ENCODE measurements at regions not wholly inside any gene's neighbourhood (a gene's known extent, or its start where the extent isn't known, plus 50 kb on each side); places are given as distances from the start of the nearest gene placed in this dataset.

DNA sequence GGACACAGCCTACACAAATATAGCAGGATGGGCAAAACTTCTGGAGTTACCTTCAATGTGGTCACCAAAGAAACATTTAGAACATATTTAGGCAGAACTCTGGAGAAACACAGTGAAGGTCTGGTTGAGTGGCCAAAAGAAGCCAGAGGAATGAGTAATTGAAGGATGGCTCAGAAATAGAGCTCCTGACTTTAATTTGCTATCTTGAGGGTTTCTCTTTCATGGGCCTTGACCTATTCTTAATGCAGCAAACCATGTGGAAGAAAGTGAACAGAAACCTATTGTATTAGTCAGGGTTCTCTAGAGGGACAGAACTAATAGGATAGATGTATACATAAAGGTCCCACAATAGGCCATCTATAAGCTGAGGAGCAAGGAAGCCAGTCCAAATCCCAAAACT, 650.5 kb downstream of the ACTL7B start:
- TF ChIP-seq MAZ (IDR thresholded peaks at IDR 0.05; ENCODE audit: borderline replicate concordance, low read depth, low read length) (no peak), RCOR1 (IDR thresholded peaks at IDR 0.05; ENCODE audit: insufficient replicate concordance, low read length) (no peak), POLR2A (IDR thresholded peaks at IDR 0.05; ENCODE audit: low read depth, low read length) (no peak), CHD1 (IDR thresholded peaks at IDR 0.05; ENCODE audit: low read depth, low read length) (no peak), RAD21 (IDR thresholded peaks at IDR 0.05; ENCODE audit: low read length) (no peak), SMC3 (IDR thresholded peaks at IDR 0.05; ENCODE audit: low read depth, low read length) (no peak), CEBPB (IDR thresholded peaks at IDR 0.05; ENCODE audit: low read depth, low read length) (no peak)
- TF ChIP-seq, protein P1, sequence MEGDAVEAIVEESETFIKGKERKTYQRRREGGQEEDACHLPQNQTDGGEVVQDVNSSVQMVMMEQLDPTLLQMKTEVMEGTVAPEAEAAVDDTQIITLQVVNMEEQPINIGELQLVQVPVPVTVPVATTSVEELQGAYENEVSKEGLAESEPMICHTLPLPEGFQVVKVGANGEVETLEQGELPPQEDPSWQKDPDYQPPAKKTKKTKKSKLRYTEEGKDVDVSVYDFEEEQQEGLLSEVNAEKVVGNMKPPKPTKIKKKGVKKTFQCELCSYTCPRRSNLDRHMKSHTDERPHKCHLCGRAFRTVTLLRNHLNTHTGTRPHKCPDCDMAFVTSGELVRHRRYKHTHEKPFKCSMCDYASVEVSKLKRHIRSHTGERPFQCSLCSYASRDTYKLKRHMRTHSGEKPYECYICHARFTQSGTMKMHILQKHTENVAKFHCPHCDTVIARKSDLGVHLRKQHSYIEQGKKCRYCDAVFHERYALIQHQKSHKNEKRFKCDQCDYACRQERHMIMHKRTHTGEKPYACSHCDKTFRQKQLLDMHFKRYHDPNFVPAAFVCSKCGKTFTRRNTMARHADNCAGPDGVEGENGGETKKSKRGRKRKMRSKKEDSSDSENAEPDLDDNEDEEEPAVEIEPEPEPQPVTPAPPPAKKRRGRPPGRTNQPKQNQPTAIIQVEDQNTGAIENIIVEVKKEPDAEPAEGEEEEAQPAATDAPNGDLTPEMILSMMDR (conservative IDR thresholded peaks at IDR 0.05; ENCODE audit: low read depth, low read length) = no peak
